ENCODE measurements at regions not wholly inside any gene's neighbourhood (a gene's known extent, or its start where the extent isn't known, plus 50 kb on each side); places are given as distances from the start of the nearest gene placed in this dataset.

- TF ChIP-seq, protein P1, sequence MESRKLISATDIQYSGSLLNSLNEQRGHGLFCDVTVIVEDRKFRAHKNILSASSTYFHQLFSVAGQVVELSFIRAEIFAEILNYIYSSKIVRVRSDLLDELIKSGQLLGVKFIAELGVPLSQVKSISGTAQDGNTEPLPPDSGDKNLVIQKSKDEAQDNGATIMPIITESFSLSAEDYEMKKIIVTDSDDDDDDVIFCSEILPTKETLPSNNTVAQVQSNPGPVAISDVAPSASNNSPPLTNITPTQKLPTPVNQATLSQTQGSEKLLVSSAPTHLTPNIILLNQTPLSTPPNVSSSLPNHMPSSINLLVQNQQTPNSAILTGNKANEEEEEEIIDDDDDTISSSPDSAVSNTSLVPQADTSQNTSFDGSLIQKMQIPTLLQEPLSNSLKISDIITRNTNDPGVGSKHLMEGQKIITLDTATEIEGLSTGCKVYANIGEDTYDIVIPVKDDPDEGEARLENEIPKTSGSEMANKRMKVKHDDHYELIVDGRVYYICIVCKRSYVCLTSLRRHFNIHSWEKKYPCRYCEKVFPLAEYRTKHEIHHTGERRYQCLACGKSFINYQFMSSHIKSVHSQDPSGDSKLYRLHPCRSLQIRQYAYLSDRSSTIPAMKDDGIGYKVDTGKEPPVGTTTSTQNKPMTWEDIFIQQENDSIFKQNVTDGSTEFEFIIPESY (IDR thresholded peaks at IDR 0.05; ENCODE audit: borderline replicate concordance, low read depth) = no peak
- TF ChIP-seq SMC3 (IDR thresholded peaks at IDR 0.05; ENCODE audit: low read depth, low read length) = no peak
- no peak for TF ChIP-seq FOXM1 (IDR thresholded peaks at IDR 0.05; ENCODE audit: low read depth)
Observed at GRCh38 chr13:60787083-60787482, 390.1 kb downstream of the TDRD3 start (continued).

- H3K4me2 ChIP-seq = no peak overlapping the region
- no peaks in the 10 kb centered on the region for H3K4me1 ChIP-seq (ENCODE audit: control insufficient read depth in 1 of 2, insufficient read depth in 2 of 2, low read depth in 1 of 2, low read length in 1 of 2)
- H3K9me2 ChIP-seq = no peaks in the 10 kb centered on the region
- no peak overlapping the region for H3K9ac ChIP-seq
- no peak for DNase-seq
- no peaks in the 10 kb centered on the region for H3K79me2 ChIP-seq (ENCODE audit: insufficient read depth)
- ChIA-PET POLR2A (no interaction called here), CTCF (no interaction called here)
- H3K36me3 ChIP-seq (replicated peaks in 1 of 2; ENCODE audit: control insufficient read depth in 1 of 2, insufficient read depth in 2 of 2, low read length in 1 of 2) = no peaks in the 10 kb centered on the region
- H3K4me3 ChIP-seq (ENCODE audit: low read depth in 2 of 2, low read length in 1 of 2) = no peak overlapping the region
- H2AFZ ChIP-seq (ENCODE audit: low read depth) = no peak overlapping the region
- 0 out of 2 replicates have a peak, but pooled peaks cover 5% of the 10 kb centered on the region for H3K9me3 ChIP-seq
- no peaks in the 10 kb centered on the region for H3F3A ChIP-seq (replicated peaks; ENCODE audit: insufficient read depth)
- H3K27me3 ChIP-seq (ENCODE audit: insufficient read depth) = no peaks in the 10 kb centered on the region
- no peaks in the 10 kb centered on the region for H4K20me1 ChIP-seq (ENCODE audit: insufficient read depth)
- H3K27ac ChIP-seq (ENCODE audit: low read depth in 2 of 2, low read length in 1 of 2) = no peak overlapping the region
- TF ChIP-seq EP300 (IDR thresholded peaks at IDR 0.05; ENCODE audit: borderline replicate concordance in 1 of 2, low read depth in 1 of 2, low read length in 1 of 2) = no peak
- no peak for TF ChIP-seq POLR2AphosphoS5 (IDR thresholded peaks at IDR 0.05; ENCODE audit: low read depth, low read length)
- no peak for TF ChIP-seq YY1 (IDR thresholded peaks at IDR 0.05; ENCODE audit: low read depth)
- TF ChIP-seq, protein P2, sequence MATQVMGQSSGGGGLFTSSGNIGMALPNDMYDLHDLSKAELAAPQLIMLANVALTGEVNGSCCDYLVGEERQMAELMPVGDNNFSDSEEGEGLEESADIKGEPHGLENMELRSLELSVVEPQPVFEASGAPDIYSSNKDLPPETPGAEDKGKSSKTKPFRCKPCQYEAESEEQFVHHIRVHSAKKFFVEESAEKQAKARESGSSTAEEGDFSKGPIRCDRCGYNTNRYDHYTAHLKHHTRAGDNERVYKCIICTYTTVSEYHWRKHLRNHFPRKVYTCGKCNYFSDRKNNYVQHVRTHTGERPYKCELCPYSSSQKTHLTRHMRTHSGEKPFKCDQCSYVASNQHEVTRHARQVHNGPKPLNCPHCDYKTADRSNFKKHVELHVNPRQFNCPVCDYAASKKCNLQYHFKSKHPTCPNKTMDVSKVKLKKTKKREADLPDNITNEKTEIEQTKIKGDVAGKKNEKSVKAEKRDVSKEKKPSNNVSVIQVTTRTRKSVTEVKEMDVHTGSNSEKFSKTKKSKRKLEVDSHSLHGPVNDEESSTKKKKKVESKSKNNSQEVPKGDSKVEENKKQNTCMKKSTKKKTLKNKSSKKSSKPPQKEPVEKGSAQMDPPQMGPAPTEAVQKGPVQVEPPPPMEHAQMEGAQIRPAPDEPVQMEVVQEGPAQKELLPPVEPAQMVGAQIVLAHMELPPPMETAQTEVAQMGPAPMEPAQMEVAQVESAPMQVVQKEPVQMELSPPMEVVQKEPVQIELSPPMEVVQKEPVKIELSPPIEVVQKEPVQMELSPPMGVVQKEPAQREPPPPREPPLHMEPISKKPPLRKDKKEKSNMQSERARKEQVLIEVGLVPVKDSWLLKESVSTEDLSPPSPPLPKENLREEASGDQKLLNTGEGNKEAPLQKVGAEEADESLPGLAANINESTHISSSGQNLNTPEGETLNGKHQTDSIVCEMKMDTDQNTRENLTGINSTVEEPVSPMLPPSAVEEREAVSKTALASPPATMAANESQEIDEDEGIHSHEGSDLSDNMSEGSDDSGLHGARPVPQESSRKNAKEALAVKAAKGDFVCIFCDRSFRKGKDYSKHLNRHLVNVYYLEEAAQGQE (IDR thresholded peaks at IDR 0.05; ENCODE audit: low read depth, low read length) = no peak
- TF ChIP-seq TEAD4 (IDR thresholded peaks at IDR 0.05; ENCODE audit: borderline replicate concordance, insufficient read depth) = no peak
- no peak for TF ChIP-seq RAD21 (IDR thresholded peaks at IDR 0.05; ENCODE audit: low read length)
- TF ChIP-seq, protein P3, sequence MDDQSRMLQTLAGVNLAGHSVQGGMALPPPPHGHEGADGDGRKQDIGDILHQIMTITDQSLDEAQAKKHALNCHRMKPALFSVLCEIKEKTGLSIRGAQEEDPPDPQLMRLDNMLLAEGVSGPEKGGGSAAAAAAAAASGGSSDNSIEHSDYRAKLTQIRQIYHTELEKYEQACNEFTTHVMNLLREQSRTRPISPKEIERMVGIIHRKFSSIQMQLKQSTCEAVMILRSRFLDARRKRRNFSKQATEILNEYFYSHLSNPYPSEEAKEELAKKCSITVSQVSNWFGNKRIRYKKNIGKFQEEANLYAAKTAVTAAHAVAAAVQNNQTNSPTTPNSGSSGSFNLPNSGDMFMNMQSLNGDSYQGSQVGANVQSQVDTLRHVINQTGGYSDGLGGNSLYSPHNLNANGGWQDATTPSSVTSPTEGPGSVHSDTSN (IDR thresholded peaks at IDR 0.05) = no peak
Observed at GRCh38 chr13:60772726-60773125, 375.7 kb downstream of the TDRD3 start.

All from SK-N-SH (cell line).